ENCODE measurements at regions not wholly inside any gene's neighbourhood (a gene's known extent, or its start where the extent isn't known, plus 50 kb on each side); places are given as distances from the start of the nearest gene placed in this dataset.

GRCh38 chr5:71810471-71811195 lies 91.6 kb downstream of the CARTPT start:
- no peak for TF ChIP-seq POLR2AphosphoS5 (IDR thresholded peaks at IDR 0.05; ENCODE audit: low read depth, low read length)
- TF ChIP-seq FOXP2 (optimal IDR thresholded peaks at IDR 0.05; ENCODE audit: borderline replicate concordance, extremely low read depth, extremely low read length, insufficient read depth): no peak
- TF ChIP-seq TAF1 (IDR thresholded peaks at IDR 0.05; ENCODE audit: borderline replicate concordance, insufficient read depth, low read length): no peak
- TF ChIP-seq SIN3A (IDR thresholded peaks at IDR 0.05; ENCODE audit: borderline replicate concordance, insufficient read depth, low read length): no peak
- no peak for TF ChIP-seq REST (IDR thresholded peaks at IDR 0.05; ENCODE audit: insufficient read depth in 1 of 2, low read depth in 2 of 2, low read length in 2 of 2)

DNA sequence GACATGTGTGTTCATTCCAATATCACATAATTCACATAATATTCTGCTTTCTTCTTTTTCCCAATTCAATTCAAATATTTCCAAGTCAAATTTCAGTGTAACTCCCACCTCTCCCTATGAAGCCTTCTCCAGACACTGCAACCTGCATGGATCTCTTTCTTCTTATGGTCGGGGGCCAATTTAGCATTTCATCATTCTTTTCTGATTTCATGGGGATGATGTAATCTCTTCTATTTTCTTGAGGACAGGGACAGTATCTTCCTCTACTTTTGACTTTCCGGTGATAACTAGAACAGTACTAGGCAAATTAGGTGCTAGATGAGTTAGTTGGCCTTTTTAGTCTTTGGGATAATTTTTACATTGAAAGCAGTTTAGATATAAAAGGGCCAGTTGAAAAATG lies 92.7 kb downstream of the CARTPT start:
- TF ChIP-seq SIN3A (IDR thresholded peaks at IDR 0.05; ENCODE audit: borderline replicate concordance, insufficient read depth, low read length): no peak
- TF ChIP-seq FOXP2 (optimal IDR thresholded peaks at IDR 0.05; ENCODE audit: borderline replicate concordance, extremely low read depth, extremely low read length, insufficient read depth): no peak
- TF ChIP-seq REST (IDR thresholded peaks at IDR 0.05; ENCODE audit: insufficient read depth in 1 of 2, low read depth in 2 of 2, low read length in 2 of 2): no peak
- no peak for TF ChIP-seq POLR2AphosphoS5 (IDR thresholded peaks at IDR 0.05; ENCODE audit: low read depth, low read length)
- TF ChIP-seq TAF1 (IDR thresholded peaks at IDR 0.05; ENCODE audit: borderline replicate concordance, insufficient read depth, low read length): no peak

DNA sequence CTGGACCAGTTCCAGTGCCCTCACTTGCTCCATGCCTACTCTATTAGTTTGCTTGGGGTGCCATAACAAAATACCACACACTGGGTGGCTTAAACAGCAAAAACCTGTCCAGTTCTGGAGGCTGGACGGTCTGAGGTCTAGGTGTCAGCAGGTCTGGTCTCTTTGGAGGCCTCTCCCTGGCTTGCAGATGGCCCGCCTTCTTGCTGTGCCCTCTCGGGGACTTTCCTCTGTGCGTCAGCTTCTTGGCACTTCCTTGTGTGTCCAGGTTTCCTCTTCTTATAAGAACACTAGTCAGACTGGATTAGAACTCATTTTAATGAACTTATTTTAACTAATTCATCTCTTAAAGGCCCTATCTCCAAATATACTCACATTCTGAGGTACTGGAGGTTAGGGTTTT lies 97.2 kb downstream of the CARTPT start:
- no peak for TF ChIP-seq REST (IDR thresholded peaks at IDR 0.05; ENCODE audit: insufficient read depth in 1 of 2, low read depth in 2 of 2, low read length in 2 of 2)
- TF ChIP-seq POLR2AphosphoS5 (IDR thresholded peaks at IDR 0.05; ENCODE audit: low read depth, low read length): no peak
- TF ChIP-seq SIN3A (IDR thresholded peaks at IDR 0.05; ENCODE audit: borderline replicate concordance, insufficient read depth, low read length): no peak
- TF ChIP-seq FOXP2 (optimal IDR thresholded peaks at IDR 0.05; ENCODE audit: borderline replicate concordance, extremely low read depth, extremely low read length, insufficient read depth): no peak
- TF ChIP-seq TAF1 (IDR thresholded peaks at IDR 0.05; ENCODE audit: borderline replicate concordance, insufficient read depth, low read length): no peak

DNA sequence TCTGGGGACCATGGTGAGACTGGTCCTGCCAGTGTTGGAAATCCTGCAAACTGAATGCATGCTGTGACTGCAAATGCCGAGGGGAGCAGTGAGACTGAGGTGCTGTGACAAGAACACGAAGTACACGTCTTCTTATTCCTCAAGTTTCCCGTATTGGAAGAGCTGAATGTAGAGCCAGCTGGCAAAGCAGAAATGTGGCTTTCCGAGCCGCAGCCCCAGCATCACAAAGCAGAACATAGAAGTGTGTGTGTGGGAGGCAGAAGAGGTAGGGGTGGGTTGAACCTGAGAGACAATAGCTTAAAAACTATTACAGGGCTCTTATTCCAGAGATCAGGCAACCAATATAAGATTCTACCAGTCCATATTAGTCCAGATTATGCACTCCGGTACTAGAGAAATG lies 98.8 kb downstream of the CARTPT start:
- no peak for TF ChIP-seq SIN3A (IDR thresholded peaks at IDR 0.05; ENCODE audit: borderline replicate concordance, insufficient read depth, low read length)
- TF ChIP-seq FOXP2 (optimal IDR thresholded peaks at IDR 0.05; ENCODE audit: borderline replicate concordance, extremely low read depth, extremely low read length, insufficient read depth): no peak
- TF ChIP-seq POLR2AphosphoS5 (IDR thresholded peaks at IDR 0.05; ENCODE audit: low read depth, low read length): no peak
- TF ChIP-seq TAF1 (IDR thresholded peaks at IDR 0.05; ENCODE audit: borderline replicate concordance, insufficient read depth, low read length): no peak
- no peak for TF ChIP-seq REST (IDR thresholded peaks at IDR 0.05; ENCODE audit: insufficient read depth in 1 of 2, low read depth in 2 of 2, low read length in 2 of 2)

Measured in PFSK-1 (cell line).